GM18519 (cell line): ENCODE measurements at regions not wholly inside any gene's neighbourhood (a gene's known extent, or its start where the extent isn't known, plus 50 kb on each side); places are given as distances from the start of the nearest gene placed in this dataset.

Source experiments
- ATAC-seq: cut with Tn5 transposase; IDR thresholded peaks from one replicate; pipeline ENCODE4 v1.9.1; 2021; ENCODE audit warnings: mild to moderate bottlenecking, moderate library complexity; ENCODE audit not compliant: unreplicated experiment, low FRiP score

DNA sequence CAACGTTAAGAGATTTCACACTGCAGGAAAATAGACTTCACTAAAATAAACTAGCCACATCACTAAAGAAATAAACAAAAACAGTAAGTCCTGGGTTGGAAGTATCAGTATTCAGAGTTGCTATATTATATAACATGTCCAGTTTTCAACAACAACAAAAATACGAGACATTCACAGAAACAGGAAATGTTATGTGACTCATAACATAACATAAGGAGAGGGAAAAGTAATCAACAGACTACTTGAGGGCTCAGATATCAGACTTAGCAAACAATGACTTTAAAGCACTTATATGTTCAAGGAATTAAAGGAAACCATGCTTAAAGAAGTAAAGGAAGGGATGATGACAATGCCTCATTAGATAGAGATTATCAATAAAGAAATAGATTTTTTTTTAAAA, 73.5 kb upstream of the MKLN1 start:
- ATAC-seq: no peak

DNA sequence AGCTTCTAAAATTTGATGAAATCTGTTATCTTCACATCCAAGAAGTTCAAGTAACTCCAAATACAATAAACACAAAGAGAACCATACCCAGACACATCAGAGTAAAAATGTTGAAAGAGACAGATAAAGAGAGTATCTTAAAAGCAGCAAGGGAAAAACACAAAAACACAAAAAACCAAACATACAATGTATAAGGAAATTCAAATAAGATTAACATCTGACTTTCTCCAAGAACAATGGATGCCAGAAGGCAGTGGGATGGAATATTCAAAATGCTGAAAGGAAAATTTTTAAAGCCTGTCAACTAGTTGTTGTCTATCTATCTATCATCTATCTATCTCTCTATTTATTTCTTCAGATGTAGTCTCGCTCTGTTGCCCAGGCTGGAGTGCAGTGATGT, 72.4 kb upstream of the MKLN1 start:
- ATAC-seq: no peak

- no peak for ATAC-seq
These were observed 66.1 kb upstream of the MKLN1 start for GRCh38 chr7:131261476-131261994.

DNA sequence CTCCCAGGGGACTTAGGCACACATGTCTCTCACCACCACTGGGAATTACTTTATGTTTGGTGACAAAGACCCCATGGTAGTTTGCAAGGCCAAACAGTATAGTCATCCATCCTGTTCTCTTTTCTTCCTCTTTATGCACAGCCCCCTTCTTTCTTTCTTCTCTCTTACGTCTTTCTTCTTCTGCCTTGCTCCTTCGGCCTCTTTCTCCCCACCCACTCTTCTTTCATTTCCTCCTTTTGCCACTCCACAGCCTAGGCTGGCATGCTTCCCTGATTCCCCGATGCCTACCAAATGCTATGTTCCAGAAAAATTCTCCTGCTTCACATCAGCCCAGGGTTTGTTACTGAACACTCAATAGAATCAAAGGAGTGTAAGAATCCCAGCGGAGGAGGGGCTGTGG, 62.4 kb upstream of the MKLN1 start:
- no peak for ATAC-seq

DNA sequence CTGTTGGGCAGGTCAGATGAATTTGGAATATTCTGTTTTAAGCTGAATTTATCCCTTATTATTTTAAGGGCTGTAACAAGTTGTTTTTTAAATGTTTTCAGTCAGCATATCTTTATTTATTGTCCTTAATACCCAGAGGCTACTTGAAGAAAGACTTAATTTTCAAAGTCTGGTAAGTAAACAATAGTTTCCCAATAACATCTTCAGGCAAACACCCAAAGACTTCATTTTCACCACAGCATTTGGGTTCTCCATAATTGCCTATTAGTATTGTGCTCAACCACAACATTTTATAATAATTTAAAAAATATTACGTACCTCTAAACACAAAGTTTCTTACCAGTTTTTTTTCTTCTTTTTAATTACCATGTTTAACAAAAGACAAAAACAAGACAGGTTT, 60.0 kb upstream of the MKLN1 start:
- ATAC-seq: no peak

- no peak for ATAC-seq
These were observed 58.8 kb upstream of the MKLN1 start for GRCh38 chr7:131268906-131269305.

- ATAC-seq: no peak
These were observed 55.6 kb upstream of the MKLN1 start for GRCh38 chr7:131272086-131272485.

DNA sequence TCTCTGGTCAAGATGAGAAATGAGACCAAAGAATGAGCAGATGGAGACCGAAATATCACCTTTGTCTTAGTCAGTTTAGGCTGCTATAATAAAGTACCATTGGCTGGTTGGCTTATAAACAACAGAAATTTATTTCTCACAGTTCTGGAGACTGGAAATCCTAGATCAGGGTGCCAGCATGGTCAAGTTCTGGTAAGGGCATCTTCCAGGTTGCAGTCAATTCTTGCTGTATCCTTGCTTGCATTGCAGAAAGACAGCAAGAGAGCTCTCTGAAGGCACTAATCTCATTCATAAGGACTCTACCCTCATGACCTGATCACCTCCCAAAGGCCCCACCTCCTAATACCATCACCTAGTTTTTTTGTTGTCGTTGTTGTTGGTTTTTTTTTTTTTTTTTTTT, 52.7 kb upstream of the MKLN1 start:
- ATAC-seq: no peak

DNA sequence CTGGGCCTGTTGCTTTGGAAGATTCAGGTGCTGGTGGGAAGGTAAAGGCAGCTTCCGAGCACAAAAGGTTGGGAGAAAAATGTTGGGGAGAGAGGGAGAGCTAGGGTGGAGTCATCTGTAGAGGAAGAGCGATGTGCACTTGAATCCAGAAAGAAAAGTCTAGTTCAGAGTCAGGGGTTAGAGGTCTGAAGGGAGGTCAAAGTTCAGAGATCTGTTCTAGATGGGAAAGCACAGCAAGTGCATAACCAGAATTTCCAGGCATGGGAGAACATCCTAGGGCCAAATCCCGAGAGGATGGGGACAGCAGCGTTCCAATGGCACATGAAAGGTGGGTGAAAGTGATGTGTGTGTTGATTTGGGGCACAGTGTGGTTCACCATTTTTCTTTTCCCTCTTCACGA, 51.5 kb upstream of the MKLN1 start:
- no peak for ATAC-seq

- ATAC-seq: no peak
These were observed 50.9 kb upstream of the MKLN1 start for GRCh38 chr7:131276748-131277147.
